ENCODE measurements at regions not wholly inside any gene's neighbourhood (a gene's known extent, or its start where the extent isn't known, plus 50 kb on each side); places are given as distances from the start of the nearest gene placed in this dataset.

- no peak for DNase-seq
These were observed 144.2 kb downstream of the CXCL12 start for GRCh38 chr10:44240584-44241205.

GRCh38 chr10:44238212-44238611, 146.7 kb downstream of the CXCL12 start:
- no peak for DNase-seq

- DNase-seq, result no peak
These were observed 147.4 kb downstream of the CXCL12 start for GRCh38 chr10:44237364-44238049.

GRCh38 chr10:44235363-44235762, 149.5 kb downstream of the CXCL12 start:
- DNase-seq, result no peak

- no peak for DNase-seq
These were observed 150.4 kb downstream of the CXCL12 start for GRCh38 chr10:44234483-44234875.

GRCh38 chr10:44233561-44234482, 151.1 kb downstream of the CXCL12 start:
- DNase-seq, result no peak

- DNase-seq, result no peak
These were observed 167.6 kb downstream of the CXCL12 start for GRCh38 chr10:44217274-44217820.

- DNase-seq, result no peak
These were observed 168.8 kb downstream of the CXCL12 start for GRCh38 chr10:44216073-44216472.

- no peak for DNase-seq
These were observed 175.1 kb downstream of the CXCL12 start for GRCh38 chr10:44209811-44210210.

- no peak for DNase-seq
These were observed 177.7 kb downstream of the CXCL12 start for GRCh38 chr10:44207160-44207559.

- DNase-seq, result no peak
These were observed 178.6 kb downstream of the CXCL12 start for GRCh38 chr10:44206127-44206818.

GRCh38 chr10:44205067-44205466, 179.8 kb downstream of the CXCL12 start:
- no peak for DNase-seq

GRCh38 chr10:44203535-44203934, 181.4 kb downstream of the CXCL12 start:
- no peak for DNase-seq

GRCh38 chr10:44202952-44203351, 181.9 kb downstream of the CXCL12 start:
- no peak for DNase-seq

- no peak for DNase-seq
These were observed 183.2 kb downstream of the CXCL12 start for GRCh38 chr10:44201656-44202055.

GRCh38 chr10:44201011-44201410, 183.9 kb downstream of the CXCL12 start:
- DNase-seq, result no peak

- DNase-seq, result no peak
These were observed 184.8 kb downstream of the CXCL12 start for GRCh38 chr10:44199991-44200655.

- DNase-seq, result no peak
These were observed 185.6 kb downstream of the CXCL12 start for GRCh38 chr10:44199267-44199666.

GRCh38 chr10:44198780-44199097, 186.2 kb downstream of the CXCL12 start:
- DNase-seq, result no peak

GRCh38 chr10:44198096-44198779, 186.7 kb downstream of the CXCL12 start:
- DNase-seq, result no peak

- DNase-seq, result no peak
These were observed 187.3 kb downstream of the CXCL12 start for GRCh38 chr10:44197646-44198045.

GRCh38 chr10:44196336-44196735, 188.6 kb downstream of the CXCL12 start:
- DNase-seq, result no peak
